B cell (primary cell): ENCODE measurements at regions not wholly inside any gene's neighbourhood (a gene's known extent, or its start where the extent isn't known, plus 50 kb on each side); places are given as distances from the start of the nearest gene placed in this dataset.

Experiments used
- ATAC-seq: fragments of 200-7000 bp; cut with Tn5 transposase; one replicate; pipeline ENCODE4 v1.10.0; 2021; ENCODE audit warnings: low read depth, mild to moderate bottlenecking, moderate number of reproducible peaks, moderate library complexity
- CTCF ChIA-PET: fragments of 350-600 bp; sonication (Branson Sonifier 250); formaldehyde crosslinking; loops from one replicate; lab custom pipeline; 2021; ENCODE audit warnings: antibody characterized with exemption, inconsistent platforms; lab: Charles Lee
- POLR2A ChIA-PET: fragments of 350-600 bp; sonication (Branson Sonifier 250); formaldehyde crosslinking; loops from one replicate; lab custom pipeline; 2021; ENCODE audit warnings: antibody characterized with exemption; lab: Charles Lee
- DNase-seq: peaks from one replicate; pipeline ENCODE4 v3.0.0; 2013
- H2AFZ ChIP-seq: 2 replicates; pipeline ENCODE4 v1.6.1; 2012; ENCODE audit warnings: mild to moderate bottlenecking, low read depth, low read length; ENCODE audit not compliant: insufficient read depth, poor library complexity, severe bottlenecking
- H3K27ac ChIP-seq, 2 donors: 1 replicate in 1 of 2; 2 replicates in 1 of 2; pipeline ENCODE4 v1.5.1; 2012 to 2013; ENCODE audit warnings: low read length in 2 of 2, mild to moderate bottlenecking in 2 of 2, moderate library complexity in 1 of 2
- H3K27me3 ChIP-seq, 4 experiments: fragments of 200-600 bp in 1 of 4; sonication (generic) in 1 of 4; replicated peaks in 1 of 4; 1 replicate in 2 of 4; 2 replicates in 2 of 4; pipeline versions ENCODE4 v1.6.1 to v1.7.0; 2013 to 2016; ENCODE audit warnings: low read length in 3 of 4, mild to moderate bottlenecking in 2 of 4, mixed read lengths in 1 of 4, moderate library complexity in 1 of 4; ENCODE audit not compliant: insufficient read depth in 4 of 4, control insufficient read depth in 3 of 4; ENCODE audit errors: control extremely low read depth in 1 of 4
- H3K36me3 ChIP-seq, 2 experiments: replicated peaks in 1 of 2; 1 replicate in 1 of 2; 2 replicates in 1 of 2; pipeline versions ENCODE4 v1.6.1 to v1.7.1; 2013; ENCODE audit warnings: low read length in 1 of 2; ENCODE audit not compliant: insufficient read depth in 2 of 2, control insufficient read depth in 1 of 2; ENCODE audit errors: control extremely low read depth in 1 of 2, extremely low read depth in 1 of 2
- H3K4me1 ChIP-seq, 2 donors: fragments of 200-600 bp in 1 of 2; sonication (generic) in 1 of 2; 1 replicate in 1 of 2; 2 replicates in 1 of 2; pipeline versions ENCODE4 v1.5.1 to v1.6.1; 2013 to 2017; ENCODE audit warnings: low read length in 2 of 2; ENCODE audit not compliant: control insufficient read depth in 2 of 2, insufficient read depth in 2 of 2
- H3K4me2 ChIP-seq: replicated peaks from 2 replicates; pipeline ENCODE3; 2012; ENCODE audit warnings: mild to moderate bottlenecking, low read depth, low read length; ENCODE audit not compliant: poor library complexity, severe bottlenecking
- H3K4me3 ChIP-seq, 5 experiments: fragments of 200-600 bp in 1 of 5; sonication (generic) in 1 of 5; 1 replicate in 3 of 5; 2 replicates in 2 of 5; pipeline versions ENCODE4 v1.5.1 to v1.7.0; 2011 to 2016; ENCODE audit warnings: low read length in 4 of 5, mild to moderate bottlenecking in 4 of 5, low read depth in 2 of 5, control low read depth in 1 of 5, moderate library complexity in 1 of 5; ENCODE audit not compliant: insufficient read depth in 1 of 5; ENCODE audit errors: control extremely low read depth in 1 of 5, extremely low read depth in 1 of 5
- H3K79me2 ChIP-seq: fragments of 200-600 bp; sonication (generic); one replicate; pipeline ENCODE4 v1.6.0; 2016; ENCODE audit warnings: low read length; ENCODE audit not compliant: control insufficient read depth, insufficient read depth
- H3K9ac ChIP-seq: fragments of 200-600 bp; sonication (generic); 2 replicates; pipeline ENCODE4 v1.6.1; 2017; ENCODE audit warnings: mild to moderate bottlenecking, low read length, moderate library complexity
- H3K9me3 ChIP-seq, 3 donors: one replicate each; pipeline versions ENCODE4 v1.6.1 to v1.7.1; 2013; ENCODE audit warnings: low read length in 2 of 3; ENCODE audit not compliant: control insufficient read depth in 2 of 3, insufficient read depth in 1 of 3; ENCODE audit errors: control extremely low read depth in 1 of 3
- H4K20me1 ChIP-seq: 2 replicates; pipeline ENCODE4 v1.6.0; 2012; ENCODE audit warnings: mild to moderate bottlenecking, low read length; ENCODE audit not compliant: insufficient read depth, control insufficient read depth, poor library complexity, severe bottlenecking
- H3K27ac Mint-ChIP-seq: one replicate; pipeline ENCODE4 v1.8.0; 2021; ENCODE audit warnings: mixed read lengths
- H3K27me3 Mint-ChIP-seq: one replicate; pipeline ENCODE4 v1.8.0; 2021; ENCODE audit warnings: mixed read lengths
- H3K4me1 Mint-ChIP-seq: one replicate; pipeline ENCODE4 v1.8.0; 2021; ENCODE audit warnings: mixed read lengths
- H3K4me3 Mint-ChIP-seq: one replicate; pipeline ENCODE4 v1.8.0; 2021; ENCODE audit warnings: mixed read lengths
- H3K9me3 Mint-ChIP-seq: one replicate; pipeline ENCODE4 v1.8.0; 2022; ENCODE audit warnings: mixed read lengths; ENCODE audit not compliant: insufficient read depth
- CTCF ChIP-seq: fragments of 200-600 bp; IDR thresholded peaks from one replicate; pipeline ENCODE4 v1.8.0; 2022; ENCODE audit warnings: antibody characterized with exemption, mild to moderate bottlenecking
- EZH2 ChIP-seq: IDR thresholded peaks from 2 replicates; pipeline ENCODE4 v1.6.1; 2012; ENCODE audit warnings: borderline replicate concordance, low read depth, mild to moderate bottlenecking, moderate library complexity, low read length; ENCODE audit not compliant: insufficient read depth, poor library complexity, severe bottlenecking
- WGBS: methylation state at CpG from one replicate; pipeline ENCODE4 v1.1.5; 2013; ENCODE audit warnings: missing lambda C conversion rate; ENCODE audit not compliant: insufficient coverage; 5-methylcytosine and 5-hydroxymethylcytosine counted together
- intact Hi-C: fragments of 100-400 bp; cut with micrococcal nuclease; formaldehyde crosslinking; loops from one replicate; pipeline ENCODE4 v1.10.0; 2022

DNA sequence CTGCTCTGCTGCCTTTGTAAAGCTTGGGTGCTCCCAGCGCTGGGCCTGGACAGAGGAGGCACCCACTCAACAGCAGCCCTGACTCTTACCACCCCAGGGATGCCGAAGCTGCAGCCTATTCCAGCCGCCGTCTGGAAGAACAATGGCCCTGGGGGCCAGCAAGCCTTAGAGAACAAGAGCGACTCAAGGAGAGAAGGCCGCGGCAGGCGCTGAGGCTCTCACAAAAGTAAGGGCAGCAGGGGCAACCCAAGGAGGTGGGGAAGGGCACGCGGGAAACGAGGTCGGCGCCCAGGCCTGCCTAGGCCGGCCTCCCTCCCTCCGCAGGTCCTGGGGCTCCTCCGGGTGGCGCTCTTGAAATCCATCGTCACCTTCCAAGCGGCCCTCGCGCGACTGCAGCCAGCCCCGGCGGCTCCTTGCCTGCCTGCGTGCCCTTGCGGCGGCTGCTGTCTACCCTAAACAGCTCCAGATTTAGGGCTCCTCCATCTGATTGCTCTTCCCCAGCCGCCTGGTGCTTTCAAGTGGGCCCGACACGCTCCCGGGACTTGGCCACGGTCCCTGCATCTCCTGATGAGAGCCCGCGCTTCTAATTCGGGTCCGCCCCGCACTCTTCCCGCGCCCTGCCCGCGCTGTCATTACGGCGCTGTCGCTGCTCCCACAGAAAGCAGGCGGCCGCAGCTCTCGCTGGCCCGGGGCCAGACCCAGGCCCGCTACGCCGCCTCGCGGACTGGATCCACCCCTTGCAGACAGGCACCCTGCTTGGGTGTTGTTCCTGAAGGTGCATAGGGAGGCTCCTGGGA is 213.3 kb downstream of the SEMA6A start:
- no peaks in the 10 kb centered on the region for H4K20me1 ChIP-seq
- CTCF ChIA-PET: no interaction called here
- H3K36me3 ChIP-seq: peaks cover 0 to 6% of the 10 kb centered on the region in 2 experiments
- no peaks in the 10 kb centered on the region for H3K79me2 ChIP-seq
- no peak overlapping the region for H3K4me2 ChIP-seq
- POLR2A ChIA-PET: no interaction called here
- no peak for ATAC-seq
- H3K4me3 ChIP-seq: no peak overlapping the region
- no peak overlapping the region for H3K9ac ChIP-seq
- no peaks in the 10 kb centered on the region for H3K27me3 ChIP-seq
- DNase-seq: no peak
- H3K27ac ChIP-seq: no peak overlapping the region
- H3K9me3 ChIP-seq: peaks cover 0 to 6% (median 0%) of the 10 kb centered on the region in 3 donors
- H3K4me1 ChIP-seq: peaks cover 23 to 26% of the 10 kb centered on the region in 2 donors
- TF ChIP-seq CTCF: no peak
- no peak for TF ChIP-seq EZH2
- no peak overlapping the region for H3K27ac Mint-ChIP-seq
- H2AFZ ChIP-seq: no peak overlapping the region
- H3K4me3 Mint-ChIP-seq: no peak overlapping the region
- peaks cover 30% of the 10 kb centered on the region for H3K4me1 Mint-ChIP-seq
- 94% methylated on average over 53 of the region's 53 CpGs for WGBS
- no peaks in the 10 kb centered on the region for H3K9me3 Mint-ChIP-seq
- H3K27me3 Mint-ChIP-seq: no peaks in the 10 kb centered on the region
- intact Hi-C loops: no loop called here
